Ascending aorta (tissue), 2 donors: ENCODE measurements at regions not wholly inside any gene's neighbourhood (a gene's known extent, or its start where the extent isn't known, plus 50 kb on each side); places are given as distances from the start of the nearest gene placed in this dataset.

Source experiments
- DNase-seq, 2 donors: peaks; one replicate each; pipeline ENCODE4 v3.0.0-alpha.2; 2019; ENCODE audit warnings: low spot score in 2 of 2
- H3K27ac ChIP-seq, 2 donors: fragments of 200-600 bp; sonication (generic); one replicate each; pipeline ENCODE4 v1.5.1; 2016 to 2017; ENCODE audit warnings: mild to moderate bottlenecking in 1 of 2
- H3K27me3 ChIP-seq: fragments of 200-600 bp; sonication (generic); one replicate; pipeline ENCODE4 v1.5.1; 2017
- H3K36me3 ChIP-seq, 2 donors: fragments of 200-600 bp; sonication (generic); one replicate each; pipeline ENCODE4 v1.5.1; 2016
- H3K4me1 ChIP-seq, 2 donors: fragments of 200-600 bp; sonication (generic); one replicate each; pipeline ENCODE4 v1.5.1; 2016 to 2017; ENCODE audit warnings: mild to moderate bottlenecking in 1 of 2
- H3K4me3 ChIP-seq, 2 donors: fragments of 200-600 bp; sonication (generic); one replicate each; pipeline ENCODE4 v1.5.1; 2016 to 2017; ENCODE audit warnings: mild to moderate bottlenecking in 1 of 2
- H3K9me3 ChIP-seq, 2 donors: fragments of 200-600 bp; sonication (generic); one replicate each; pipeline ENCODE4 v1.5.1; 2016
- intact Hi-C: fragments of 100-400 bp; cut with DNase I; formaldehyde crosslinking; loops from one replicate; pipeline ENCODE4 v1.15.1; 2023
- TF ChIP-seq, protein P1 (sequence below), 3 experiments: fragments of 200-600 bp in 2 of 3; fragments of 450-650 bp in 1 of 3; sonication (generic) in 2 of 3; IDR thresholded peaks; one replicate each; pipeline ENCODE4 v1.5.1; 2016 to 2019; ENCODE audit warnings: antibody characterized with exemption in 3 of 3, mild to moderate bottlenecking in 1 of 3, moderate library complexity in 1 of 3

DNA sequence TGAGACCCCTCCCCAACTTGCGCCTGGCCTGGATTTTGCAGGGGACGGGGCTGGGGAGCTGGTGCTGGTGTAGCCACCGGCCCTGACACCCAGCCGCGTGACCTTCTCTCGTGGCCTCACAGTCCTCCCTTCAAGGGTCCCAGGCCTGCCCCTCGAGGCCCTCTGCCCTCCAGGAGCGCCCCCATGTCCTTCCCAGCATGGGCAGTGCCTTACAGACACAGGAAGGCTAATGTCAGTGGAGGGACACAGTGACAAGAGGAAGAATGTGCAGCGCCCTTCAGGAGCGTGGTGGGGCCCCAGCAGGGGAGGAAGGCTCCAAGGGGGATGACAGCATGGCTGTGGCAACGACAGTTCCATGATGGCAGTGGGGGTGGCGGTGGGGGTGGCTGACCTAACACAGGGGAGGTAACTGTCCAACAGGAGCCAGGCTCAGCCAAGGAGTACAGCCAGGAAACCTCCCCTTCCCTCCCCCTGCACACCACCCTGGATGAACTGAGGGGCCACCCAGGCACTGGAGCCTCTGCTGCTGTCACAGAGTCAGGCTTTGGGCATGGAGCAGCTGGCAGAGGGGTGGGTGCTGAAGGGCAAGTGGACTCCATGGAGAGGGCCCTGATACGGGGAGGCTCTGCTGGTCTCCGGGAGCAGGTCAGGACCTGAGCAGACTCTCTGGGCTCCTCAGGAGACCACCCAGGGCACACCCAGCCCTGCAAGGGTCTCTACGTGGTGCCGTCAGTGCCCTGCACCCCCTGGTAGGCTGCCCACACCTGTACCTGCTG is 76.0 kb upstream of the RET start:
- TF ChIP-seq, protein P1, sequence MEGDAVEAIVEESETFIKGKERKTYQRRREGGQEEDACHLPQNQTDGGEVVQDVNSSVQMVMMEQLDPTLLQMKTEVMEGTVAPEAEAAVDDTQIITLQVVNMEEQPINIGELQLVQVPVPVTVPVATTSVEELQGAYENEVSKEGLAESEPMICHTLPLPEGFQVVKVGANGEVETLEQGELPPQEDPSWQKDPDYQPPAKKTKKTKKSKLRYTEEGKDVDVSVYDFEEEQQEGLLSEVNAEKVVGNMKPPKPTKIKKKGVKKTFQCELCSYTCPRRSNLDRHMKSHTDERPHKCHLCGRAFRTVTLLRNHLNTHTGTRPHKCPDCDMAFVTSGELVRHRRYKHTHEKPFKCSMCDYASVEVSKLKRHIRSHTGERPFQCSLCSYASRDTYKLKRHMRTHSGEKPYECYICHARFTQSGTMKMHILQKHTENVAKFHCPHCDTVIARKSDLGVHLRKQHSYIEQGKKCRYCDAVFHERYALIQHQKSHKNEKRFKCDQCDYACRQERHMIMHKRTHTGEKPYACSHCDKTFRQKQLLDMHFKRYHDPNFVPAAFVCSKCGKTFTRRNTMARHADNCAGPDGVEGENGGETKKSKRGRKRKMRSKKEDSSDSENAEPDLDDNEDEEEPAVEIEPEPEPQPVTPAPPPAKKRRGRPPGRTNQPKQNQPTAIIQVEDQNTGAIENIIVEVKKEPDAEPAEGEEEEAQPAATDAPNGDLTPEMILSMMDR (IDR thresholded peaks at IDR 0.05) = no peak
- H3K36me3 ChIP-seq = no peaks in the 10 kb centered on the region
- no peaks in the 10 kb centered on the region for H3K9me3 ChIP-seq
- H3K27me3 ChIP-seq = no peaks in the 10 kb centered on the region
- no peak overlapping the region for H3K4me3 ChIP-seq
- no peak for DNase-seq
- no peaks in the 10 kb centered on the region for H3K4me1 ChIP-seq
- intact Hi-C loops = no loop called here
- no peak overlapping the region for H3K27ac ChIP-seq

DNA sequence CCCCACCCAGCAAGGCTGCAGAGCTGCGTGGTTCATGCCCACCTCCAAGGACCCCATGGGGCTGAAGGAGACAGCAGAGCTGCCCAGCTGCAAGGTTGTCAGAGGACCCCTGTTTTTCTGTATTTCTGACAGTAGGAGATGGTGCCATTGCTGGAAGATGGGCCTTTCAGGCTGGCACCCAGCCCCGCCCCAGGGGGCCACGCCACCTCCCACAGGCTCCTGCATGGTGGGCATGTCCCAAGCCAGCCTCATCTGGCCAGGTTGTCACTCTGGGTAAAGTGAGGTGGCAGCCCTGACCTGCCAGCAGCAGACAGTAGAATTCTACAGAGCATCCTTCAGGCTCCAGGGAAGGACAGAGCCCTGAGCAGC is 75.5 kb upstream of the RET start:
- no peaks in the 10 kb centered on the region for H3K27me3 ChIP-seq

DNA sequence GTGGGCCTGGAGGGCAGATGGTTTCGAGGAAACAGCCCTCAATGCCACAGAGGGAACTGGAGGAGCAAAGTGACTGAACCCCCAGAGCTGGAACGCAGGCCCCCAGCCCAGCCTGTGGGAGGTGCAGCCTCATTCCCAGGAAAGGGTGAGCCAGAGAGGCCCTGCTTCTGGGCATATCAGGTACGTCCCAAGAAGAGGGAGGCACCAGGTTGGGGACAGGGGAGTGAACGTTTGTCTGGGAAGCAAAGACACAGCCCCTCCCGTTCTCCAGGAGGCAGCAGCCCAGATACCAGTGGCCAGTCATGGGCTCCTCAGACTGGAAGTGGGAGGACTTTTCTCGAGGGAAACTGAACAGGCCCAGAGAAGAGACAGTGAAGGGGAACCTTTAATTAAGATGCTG is 74.3 kb upstream of the RET start:
- Histone ChIP-seq H3K36me3 (no peaks in the 10 kb centered on the region), H3K27ac (no peak overlapping the region), H3K4me1 (no peaks in the 10 kb centered on the region), H3K4me3 (no peak overlapping the region), H3K9me3 (no peaks in the 10 kb centered on the region), H3K27me3 (no peaks in the 10 kb centered on the region)
- TF ChIP-seq, protein P1 (IDR thresholded peaks at IDR 0.05) = no peak
- no peak for DNase-seq
- intact Hi-C loops = no loop called here

More for the DNA sequence above, 75.5 kb upstream of the RET start:
- Histone ChIP-seq H3K4me1 (no peaks in the 10 kb centered on the region), H3K36me3 (no peaks in the 10 kb centered on the region), H3K27ac (no peak overlapping the region), H3K9me3 (no peaks in the 10 kb centered on the region), H3K4me3 (no peak overlapping the region)
- intact Hi-C loops = no loop called here
- TF ChIP-seq, protein P1 (IDR thresholded peaks at IDR 0.05) = no peak
- DNase-seq = no peak

DNA sequence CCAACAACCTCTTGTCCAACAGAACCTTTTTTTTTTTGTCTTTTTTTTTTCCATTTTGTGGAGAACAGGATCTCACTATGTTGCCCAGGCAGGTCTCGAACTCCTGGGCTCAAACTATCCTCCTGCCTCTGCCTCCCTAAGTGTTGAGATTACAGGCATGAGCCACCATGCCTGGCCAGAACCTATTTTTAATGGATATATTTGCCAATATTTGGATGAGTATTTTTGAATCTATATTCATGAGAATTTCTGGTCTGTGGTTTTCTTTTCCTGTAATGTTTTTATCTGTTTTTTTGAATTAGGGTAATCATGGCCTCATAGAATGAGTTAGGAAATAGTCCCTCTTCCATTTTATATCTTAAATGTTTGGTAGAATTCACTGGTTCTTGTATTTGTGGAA is 70.4 kb upstream of the RET start:
- no peak for DNase-seq
- H3K4me1 ChIP-seq = no peaks in the 10 kb centered on the region
- no peak overlapping the region for H3K4me3 ChIP-seq
- intact Hi-C loops = no loop called here
- H3K27ac ChIP-seq = no peak overlapping the region
- no peaks in the 10 kb centered on the region for H3K9me3 ChIP-seq
- H3K36me3 ChIP-seq = no peaks in the 10 kb centered on the region
- TF ChIP-seq, protein P1 (IDR thresholded peaks at IDR 0.05) = no peak
- H3K27me3 ChIP-seq = no peaks in the 10 kb centered on the region

DNA sequence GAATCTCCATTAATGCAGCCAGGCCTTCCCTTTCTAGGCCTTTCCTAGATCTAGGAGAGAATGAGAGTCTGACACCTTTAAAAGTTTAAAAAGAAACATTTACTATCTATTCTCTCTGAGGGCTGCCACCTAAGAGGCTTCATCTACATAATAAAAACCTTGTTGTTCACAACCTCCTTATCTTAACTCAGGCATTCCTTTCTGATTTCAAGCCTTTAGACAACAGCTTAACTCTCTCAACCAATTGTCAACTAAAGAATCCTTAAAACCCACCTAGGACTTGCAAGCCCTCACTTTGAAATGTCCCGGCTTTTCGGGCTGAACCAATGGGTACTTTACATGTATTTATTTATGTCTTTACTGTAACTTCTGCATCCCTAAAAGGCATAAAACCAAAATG is 64.3 kb upstream of the RET start:
- Histone ChIP-seq H3K27me3 (no peaks in the 10 kb centered on the region), H3K4me1 (no peaks in the 10 kb centered on the region)
- intact Hi-C loops = no loop called here

More for the DNA sequence above, 64.3 kb upstream of the RET start:
- H3K9me3 ChIP-seq = no peaks in the 10 kb centered on the region
- DNase-seq = no peak
- no peaks in the 10 kb centered on the region for H3K36me3 ChIP-seq
- no peak overlapping the region for H3K27ac ChIP-seq
- H3K4me3 ChIP-seq = no peak overlapping the region
- TF ChIP-seq, protein P1 (IDR thresholded peaks at IDR 0.05) = no peak
